ENCODE measurements at regions not wholly inside any gene's neighbourhood (a gene's known extent, or its start where the extent isn't known, plus 50 kb on each side); places are given as distances from the start of the nearest gene placed in this dataset.

DNA sequence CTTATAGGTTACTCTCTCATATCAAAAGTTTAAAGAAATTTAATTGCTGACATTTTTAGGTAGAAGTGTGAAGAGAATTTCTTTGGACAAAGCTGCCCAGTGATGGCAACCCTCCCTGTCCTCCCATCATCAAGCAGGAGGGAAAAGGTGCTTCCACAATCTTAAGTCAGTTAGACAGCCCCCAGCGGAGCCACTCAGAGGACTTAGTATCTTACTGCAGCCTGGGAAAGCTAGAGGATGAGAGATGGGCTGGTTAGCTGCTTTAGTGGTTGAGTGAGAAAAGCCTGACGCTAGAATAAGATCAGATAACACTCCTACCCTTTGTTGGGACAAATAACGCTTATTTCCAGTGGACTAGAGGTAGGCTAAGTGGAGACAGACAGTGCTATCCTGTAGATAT lies 227.1 kb downstream of the RFPL4B start:
- no peak for TF ChIP-seq CTCF (IDR thresholded peaks at IDR 0.05; ENCODE audit: insufficient read depth, low read depth, low read length)
- TF ChIP-seq EZH2 (IDR thresholded peaks at IDR 0.05; ENCODE audit: insufficient read depth, low read length) = no peak
